Hepatocyte (in vitro differentiated cells): ENCODE measurements at regions not wholly inside any gene's neighbourhood (a gene's known extent, or its start where the extent isn't known, plus 50 kb on each side); places are given as distances from the start of the nearest gene placed in this dataset.

ENCODE experiments used
- DNase-seq: peaks from one replicate; pipeline ENCODE4 v3.0.0-alpha.2; 2016; ENCODE audit warnings: low spot score
- H2AFZ ChIP-seq: fragments of 200-600 bp; sonication (generic); 2 replicates; pipeline ENCODE4 v1.6.0; 2016; ENCODE audit warnings: antibody characterized with exemption, mild to moderate bottlenecking
- H3K27ac ChIP-seq: fragments of 200-600 bp; sonication (generic); 2 replicates; pipeline ENCODE4 v1.5.1; 2016; ENCODE audit warnings: mild to moderate bottlenecking
- H3K27me3 ChIP-seq: fragments of 200-600 bp; sonication (generic); 2 replicates; pipeline ENCODE4 v1.6.1; 2016
- H3K36me3 ChIP-seq: fragments of 200-600 bp; sonication (generic); replicated peaks from 2 replicates; pipeline ENCODE4 v1.5.1; 2016; ENCODE audit warnings: low read depth; ENCODE audit not compliant: insufficient read depth
- H3K4me1 ChIP-seq: fragments of 200-600 bp; sonication (generic); 2 replicates; pipeline ENCODE4 v1.5.1; 2016; ENCODE audit warnings: mild to moderate bottlenecking, moderate library complexity; ENCODE audit not compliant: insufficient read depth
- H3K4me2 ChIP-seq: fragments of 200-600 bp; sonication (generic); 2 replicates; pipeline ENCODE4 v1.6.0; 2016
- H3K4me3 ChIP-seq: fragments of 200-600 bp; sonication (generic); 2 replicates; pipeline ENCODE4 v1.5.1; 2016; ENCODE audit warnings: mild to moderate bottlenecking
- H3K79me2 ChIP-seq: fragments of 200-600 bp; sonication (generic); 2 replicates; pipeline ENCODE4 v1.6.0; 2017; ENCODE audit warnings: mild to moderate bottlenecking
- H3K9me2 ChIP-seq: fragments of 200-600 bp; sonication (generic); replicated peaks from 2 replicates; pipeline ENCODE4 v1.6.0; 2017; ENCODE audit warnings: mild to moderate bottlenecking; ENCODE audit not compliant: insufficient read depth
- H3K9me3 ChIP-seq: fragments of 200-600 bp; sonication (generic); 2 replicates; pipeline ENCODE4 v1.5.1; 2016; ENCODE audit warnings: low read depth, mild to moderate bottlenecking
- H4K20me1 ChIP-seq: fragments of 200-600 bp; sonication (generic); 2 replicates; pipeline ENCODE4 v1.6.0; 2016; ENCODE audit warnings: mild to moderate bottlenecking; ENCODE audit not compliant: insufficient read depth, poor library complexity, severe bottlenecking
- CTCF ChIP-seq: fragments of 200-600 bp; sonication (generic); IDR thresholded peaks from 2 replicates; pipeline ENCODE4 v1.5.1; 2016; ENCODE audit warnings: antibody characterized with exemption, mild to moderate bottlenecking; ENCODE audit not compliant: poor library complexity
- EZH2 ChIP-seq: fragments of 200-600 bp; sonication (generic); IDR thresholded peaks from 2 replicates; pipeline ENCODE4 v1.6.1; 2016; ENCODE audit warnings: antibody characterized with exemption, mild to moderate bottlenecking, borderline replicate concordance
- EZH2phosphoT487 ChIP-seq: fragments of 200-600 bp; sonication (generic); IDR thresholded peaks from one replicate; pipeline ENCODE4 v1.6.1; 2018; ENCODE audit warnings: antibody characterized with exemption, mild to moderate bottlenecking, low read depth, moderate library complexity; ENCODE audit not compliant: unreplicated experiment, severe bottlenecking
- WGBS: methylation state at CpG from one replicate; pipeline ENCODE4 v1.1.6; 2016; ENCODE audit warnings: low lambda C conversion rate; ENCODE audit errors: missing lambda C conversion rate; 5-methylcytosine and 5-hydroxymethylcytosine counted together

- no peak for DNase-seq
- H3K4me2 ChIP-seq, result no peak overlapping the region
- WGBS, result 89% methylated on average over 2 of the region's 2 CpGs
- H3K36me3 ChIP-seq, result no peaks in the 10 kb centered on the region
- no peak overlapping the region for H3K4me3 ChIP-seq
- H3K79me2 ChIP-seq, result no peaks in the 10 kb centered on the region
- TF ChIP-seq EZH2 (no peak), EZH2phosphoT487 (no peak), CTCF (no peak)
- H3K27me3 ChIP-seq, result no peaks in the 10 kb centered on the region
- H3K4me1 ChIP-seq, result no peaks in the 10 kb centered on the region
- no peaks in the 10 kb centered on the region for H3K9me2 ChIP-seq
- no peak overlapping the region for H2AFZ ChIP-seq
- H3K27ac ChIP-seq, result no peak overlapping the region
- H4K20me1 ChIP-seq, result no peaks in the 10 kb centered on the region
- H3K9me3 ChIP-seq, result no peaks in the 10 kb centered on the region
These were observed 1044.8 kb upstream of the ADGRL2 start for GRCh38 chr1:80755944-80756343.

- DNase-seq, result no peak
- Histone ChIP-seq H3K9me3 (no peaks in the 10 kb centered on the region), H3K79me2 (no peaks in the 10 kb centered on the region), H3K27me3 (no peaks in the 10 kb centered on the region), H4K20me1 (no peaks in the 10 kb centered on the region), H3K36me3 (no peaks in the 10 kb centered on the region), H3K27ac (no peak overlapping the region), H3K4me1 (no peaks in the 10 kb centered on the region), H3K4me2 (no peak overlapping the region), H3K9me2 (no peaks in the 10 kb centered on the region), H2AFZ (no peak overlapping the region), H3K4me3 (no peak overlapping the region)
- 94% methylated on average over 2 of the region's 2 CpGs for WGBS
- TF ChIP-seq CTCF (no peak), EZH2 (no peak), EZH2phosphoT487 (no peak)
These were observed 1049.5 kb upstream of the ADGRL2 start for GRCh38 chr1:80751204-80751603.

- TF ChIP-seq EZH2 (no peak), EZH2phosphoT487 (no peak), CTCF (no peak)
- H3K4me3 ChIP-seq, result no peak overlapping the region
- no peak for DNase-seq
- H3K9me2 ChIP-seq, result no peaks in the 10 kb centered on the region
- no peak overlapping the region for H2AFZ ChIP-seq
- H3K4me2 ChIP-seq, result no peak overlapping the region
- H4K20me1 ChIP-seq, result no peaks in the 10 kb centered on the region
- WGBS, result 94% methylated on average over 3 of the region's 3 CpGs
- H3K27me3 ChIP-seq, result no peaks in the 10 kb centered on the region
- no peaks in the 10 kb centered on the region for H3K4me1 ChIP-seq
- no peaks in the 10 kb centered on the region for H3K79me2 ChIP-seq
- no peak overlapping the region for H3K27ac ChIP-seq
- H3K9me3 ChIP-seq, result no peaks in the 10 kb centered on the region
- H3K36me3 ChIP-seq, result no peaks in the 10 kb centered on the region
These were observed 1069.4 kb upstream of the ADGRL2 start for GRCh38 chr1:80731241-80731894.

GRCh38 chr1:80722611-80723010 lies 1078.1 kb upstream of the ADGRL2 start:
- no peaks in the 10 kb centered on the region for H3K9me3 ChIP-seq
- H3K4me3 ChIP-seq, result no peak overlapping the region
- H4K20me1 ChIP-seq, result no peaks in the 10 kb centered on the region
- no peaks in the 10 kb centered on the region for H3K79me2 ChIP-seq
- TF ChIP-seq CTCF, result no peak
- TF ChIP-seq EZH2phosphoT487, result no peak
- no peak for TF ChIP-seq EZH2
- H3K9me2 ChIP-seq, result no peaks in the 10 kb centered on the region
- no peak overlapping the region for H2AFZ ChIP-seq
- DNase-seq, result no peak
- H3K27me3 ChIP-seq, result no peaks in the 10 kb centered on the region
- no peak overlapping the region for H3K4me2 ChIP-seq
- WGBS, result 95% methylated on average over 2 of the region's 2 CpGs
- H3K27ac ChIP-seq, result no peak overlapping the region
- no peaks in the 10 kb centered on the region for H3K4me1 ChIP-seq
- H3K36me3 ChIP-seq, result no peaks in the 10 kb centered on the region
